Natural killer cell (primary cell): ENCODE measurements at regions not wholly inside any gene's neighbourhood (a gene's known extent, or its start where the extent isn't known, plus 50 kb on each side); places are given as distances from the start of the nearest gene placed in this dataset.

ENCODE experiments used
- ATAC-seq, 3 donors: fragments of 150-1000 bp in 2 of 3; fragments of 200-7000 bp in 1 of 3; cut with Tn5 transposase; 1 replicate in 1 of 3; 2 replicates in 2 of 3; pipeline ENCODE4 v1.10.0; 2021; ENCODE audit warnings: mild to moderate bottlenecking in 2 of 3, moderate library complexity in 2 of 3
- DNase-seq, 2 donors: peaks; one replicate each; pipeline versions ENCODE4 v3.0.0 to v3.0.0-alpha.2; 2013 to 2021; ENCODE audit warnings: mixed read lengths in 1 of 2
- H3K27ac ChIP-seq: one replicate; pipeline ENCODE4 v1.5.1; 2013; ENCODE audit warnings: mild to moderate bottlenecking, low read length
- H3K27me3 ChIP-seq: one replicate; pipeline ENCODE4 v1.6.1; 2013; ENCODE audit warnings: low read length; ENCODE audit not compliant: control insufficient read depth, insufficient read depth
- H3K36me3 ChIP-seq: one replicate; pipeline ENCODE4 v1.6.1; 2013; ENCODE audit warnings: low read length; ENCODE audit not compliant: control insufficient read depth, insufficient read depth
- H3K4me1 ChIP-seq: one replicate; pipeline ENCODE4 v1.6.1; 2013; ENCODE audit warnings: low read length; ENCODE audit not compliant: control insufficient read depth, insufficient read depth
- H3K4me3 ChIP-seq: one replicate; pipeline ENCODE4 v1.5.1; 2013; ENCODE audit warnings: low read length
- H3K9me3 ChIP-seq: one replicate; pipeline ENCODE4 v1.6.1; 2013; ENCODE audit warnings: low read length; ENCODE audit not compliant: control insufficient read depth, insufficient read depth
- H3K27ac Mint-ChIP-seq, 2 donors: one replicate each; pipeline ENCODE4 v1.8.0; 2022; ENCODE audit warnings: mild to moderate bottlenecking in 2 of 2, mixed read lengths in 2 of 2, moderate library complexity in 1 of 2
- H3K27me3 Mint-ChIP-seq, 2 donors: one replicate each; pipeline ENCODE4 v1.8.0; 2022; ENCODE audit warnings: low read depth in 2 of 2, mixed read lengths in 2 of 2
- H3K36me3 Mint-ChIP-seq: one replicate; pipeline ENCODE4 v1.8.0; 2022; ENCODE audit warnings: mixed read lengths
- H3K4me1 Mint-ChIP-seq, 2 donors: one replicate each; pipeline ENCODE4 v1.8.0; 2022; ENCODE audit warnings: mixed read lengths in 2 of 2
- H3K4me3 Mint-ChIP-seq: one replicate; pipeline ENCODE4 v1.8.0; 2022; ENCODE audit warnings: mild to moderate bottlenecking, moderate library complexity, mixed read lengths
- H3K9me3 Mint-ChIP-seq, 2 donors: one replicate each; pipeline ENCODE4 v1.8.0; 2022; ENCODE audit warnings: mixed read lengths in 2 of 2
- WGBS: methylation state at CpG from one replicate; pipeline ENCODE4 v1.1.7; 2013; ENCODE audit warnings: missing lambda C conversion rate; ENCODE audit not compliant: insufficient coverage; 5-methylcytosine and 5-hydroxymethylcytosine counted together
- intact Hi-C: fragments of 100-400 bp; cut with micrococcal nuclease; formaldehyde crosslinking; loops from one replicate; pipeline ENCODE4 v1.14.2; 2022
- TF ChIP-seq, protein P1 (sequence below): fragments of 200-600 bp; IDR thresholded peaks from one replicate; pipeline ENCODE4 v1.8.0; 2022; ENCODE audit warnings: antibody characterized with exemption

DNA sequence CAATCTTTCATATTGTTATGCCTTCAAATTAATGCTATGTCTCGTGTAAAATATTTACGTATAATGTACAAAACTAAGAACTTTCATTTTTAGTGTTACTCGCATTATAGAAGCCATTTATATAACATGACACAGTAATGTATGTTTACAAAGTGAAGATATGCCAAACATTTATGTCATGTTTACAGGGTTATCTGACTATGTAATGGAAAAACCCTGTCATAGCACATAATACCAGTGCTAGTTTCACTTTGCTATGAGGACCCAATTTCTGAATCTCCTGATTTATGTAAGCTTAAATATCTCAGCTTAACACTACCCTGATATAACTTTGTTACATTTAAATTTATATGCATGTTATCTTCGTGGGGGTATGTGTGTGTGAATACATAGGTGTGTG is 233.1 kb downstream of the FAT4 start:
- no peak for DNase-seq
- WGBS: no CpG with 5 or more reads among the region's 4 CpGs

DNA sequence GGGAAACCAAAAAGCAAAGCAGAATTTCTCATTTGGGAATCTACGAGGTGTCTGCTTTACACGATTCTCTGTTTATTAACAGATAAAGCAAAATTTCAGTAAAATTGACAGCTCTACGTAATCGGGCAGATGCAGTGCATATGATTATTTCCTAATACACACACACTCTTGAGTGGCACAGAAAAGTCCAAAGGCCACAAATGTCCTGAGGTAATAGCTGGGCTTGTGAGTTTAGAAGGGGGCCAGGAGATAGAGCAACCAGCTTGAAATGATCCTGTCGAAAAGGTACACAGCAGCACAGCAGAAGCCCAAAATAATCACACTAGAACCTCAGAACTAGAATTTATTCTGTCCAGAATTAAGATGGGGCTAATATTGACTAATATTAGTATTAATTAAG is 236.0 kb downstream of the FAT4 start:
- TF ChIP-seq, protein P1, sequence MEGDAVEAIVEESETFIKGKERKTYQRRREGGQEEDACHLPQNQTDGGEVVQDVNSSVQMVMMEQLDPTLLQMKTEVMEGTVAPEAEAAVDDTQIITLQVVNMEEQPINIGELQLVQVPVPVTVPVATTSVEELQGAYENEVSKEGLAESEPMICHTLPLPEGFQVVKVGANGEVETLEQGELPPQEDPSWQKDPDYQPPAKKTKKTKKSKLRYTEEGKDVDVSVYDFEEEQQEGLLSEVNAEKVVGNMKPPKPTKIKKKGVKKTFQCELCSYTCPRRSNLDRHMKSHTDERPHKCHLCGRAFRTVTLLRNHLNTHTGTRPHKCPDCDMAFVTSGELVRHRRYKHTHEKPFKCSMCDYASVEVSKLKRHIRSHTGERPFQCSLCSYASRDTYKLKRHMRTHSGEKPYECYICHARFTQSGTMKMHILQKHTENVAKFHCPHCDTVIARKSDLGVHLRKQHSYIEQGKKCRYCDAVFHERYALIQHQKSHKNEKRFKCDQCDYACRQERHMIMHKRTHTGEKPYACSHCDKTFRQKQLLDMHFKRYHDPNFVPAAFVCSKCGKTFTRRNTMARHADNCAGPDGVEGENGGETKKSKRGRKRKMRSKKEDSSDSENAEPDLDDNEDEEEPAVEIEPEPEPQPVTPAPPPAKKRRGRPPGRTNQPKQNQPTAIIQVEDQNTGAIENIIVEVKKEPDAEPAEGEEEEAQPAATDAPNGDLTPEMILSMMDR: no peak
- DNase-seq (no peak), ATAC-seq (no peak)
- no peaks in the 10 kb centered on the region for H3K4me1 Mint-ChIP-seq
- intact Hi-C loops: no loop called here
- WGBS: 83% methylated on average over 4 of the region's 5 CpGs
- H3K36me3 Mint-ChIP-seq: no peaks in the 10 kb centered on the region
- Histone ChIP-seq H3K27ac (no peak overlapping the region), H3K4me3 (no peak overlapping the region), H3K9me3 (no peaks in the 10 kb centered on the region), H3K27me3 (no peaks in the 10 kb centered on the region), H3K36me3 (no peaks in the 10 kb centered on the region), H3K4me1 (no peaks in the 10 kb centered on the region)
- no peak overlapping the region for H3K27ac Mint-ChIP-seq
- H3K9me3 Mint-ChIP-seq: no peaks in the 10 kb centered on the region
- no peaks in the 10 kb centered on the region for H3K27me3 Mint-ChIP-seq
- no peak overlapping the region for H3K4me3 Mint-ChIP-seq

More for the DNA sequence above, 233.1 kb downstream of the FAT4 start:
- H3K9me3 ChIP-seq: no peaks in the 10 kb centered on the region
- no peaks in the 10 kb centered on the region for H3K27me3 ChIP-seq
- no peaks in the 10 kb centered on the region for H3K36me3 ChIP-seq
- no peaks in the 10 kb centered on the region for H3K27me3 Mint-ChIP-seq
- peak in 2 of 3 donors; percentile 47 to 50 for ATAC-seq
- intact Hi-C loops: no loop called here
- no peak overlapping the region for H3K27ac ChIP-seq
- no peaks in the 10 kb centered on the region for H3K36me3 Mint-ChIP-seq
- no peak overlapping the region for H3K27ac Mint-ChIP-seq
- no peak overlapping the region for H3K4me3 Mint-ChIP-seq
- H3K9me3 Mint-ChIP-seq: no peaks in the 10 kb centered on the region
- TF ChIP-seq, protein P1: no peak
- no peaks in the 10 kb centered on the region for H3K4me1 ChIP-seq
- H3K4me3 ChIP-seq: no peak overlapping the region
- H3K4me1 Mint-ChIP-seq: no peaks in the 10 kb centered on the region

DNA sequence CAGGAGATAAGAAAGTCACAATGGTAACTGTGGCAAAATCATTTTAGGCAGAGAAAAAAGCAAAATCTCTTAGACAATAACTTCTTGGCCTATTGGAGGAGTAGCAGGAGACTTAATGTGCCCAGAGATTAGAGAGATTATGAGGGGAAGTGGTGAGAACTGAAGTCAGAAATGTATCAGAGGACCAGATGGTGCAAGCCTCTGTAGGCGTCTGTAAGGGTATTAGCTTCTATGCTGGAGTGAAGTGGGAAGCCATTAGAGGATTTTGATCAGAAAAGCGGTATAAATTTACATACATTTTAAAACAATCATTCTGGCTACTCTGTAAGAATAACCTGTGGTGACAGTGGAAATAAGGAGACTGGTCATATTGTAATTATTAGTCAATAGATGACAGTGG is 236.7 kb downstream of the FAT4 start:
- H3K27me3 ChIP-seq: no peaks in the 10 kb centered on the region
- Mint-ChIP-seq H3K4me1 (no peaks in the 10 kb centered on the region), H3K27ac (no peak overlapping the region), H3K9me3 (no peaks in the 10 kb centered on the region), H3K4me3 (no peak overlapping the region), H3K36me3 (no peaks in the 10 kb centered on the region), H3K27me3 (no peaks in the 10 kb centered on the region)
- no peaks in the 10 kb centered on the region for H3K9me3 ChIP-seq
- intact Hi-C loops: no loop called here
- DNase-seq (no peak), ATAC-seq (no peak)
- no peak overlapping the region for H3K27ac ChIP-seq
- no peak overlapping the region for H3K4me3 ChIP-seq
- no peaks in the 10 kb centered on the region for H3K4me1 ChIP-seq
- no peaks in the 10 kb centered on the region for H3K36me3 ChIP-seq
- TF ChIP-seq, protein P1: no peak
- 100% methylated on average over 1 of the region's 2 CpGs for WGBS

DNA sequence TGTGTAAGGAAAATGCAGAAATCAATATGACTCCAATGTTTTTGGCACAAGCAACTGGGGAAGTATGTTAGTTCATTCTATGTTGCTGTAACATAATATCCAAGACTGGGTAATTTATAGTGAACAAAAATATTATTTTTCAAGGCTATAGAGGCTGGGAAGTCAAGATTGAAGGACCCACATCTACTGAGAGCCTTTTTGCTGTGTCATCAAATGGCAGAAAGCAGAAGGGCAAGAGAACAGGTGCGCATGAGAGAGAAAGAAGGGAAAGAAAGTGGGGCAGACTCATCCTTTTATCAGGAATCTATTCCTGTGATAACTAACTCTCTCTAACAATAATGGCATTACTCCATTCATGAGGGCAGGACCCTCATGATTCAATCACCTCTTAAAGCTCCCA is 237.2 kb downstream of the FAT4 start:
- Mint-ChIP-seq H3K9me3 (no peaks in the 10 kb centered on the region), H3K4me3 (no peak overlapping the region), H3K27me3 (no peaks in the 10 kb centered on the region), H3K27ac (no peak overlapping the region), H3K36me3 (no peaks in the 10 kb centered on the region), H3K4me1 (no peaks in the 10 kb centered on the region)
- DNase-seq: no peak
- Histone ChIP-seq H3K4me1 (no peaks in the 10 kb centered on the region), H3K27ac (no peak overlapping the region), H3K4me3 (no peak overlapping the region), H3K36me3 (no peaks in the 10 kb centered on the region), H3K9me3 (no peaks in the 10 kb centered on the region), H3K27me3 (no peaks in the 10 kb centered on the region)
- TF ChIP-seq, protein P1: no peak
- WGBS: 100% methylated on average over 1 of the region's 1 CpG
- no peak for ATAC-seq
- intact Hi-C loops: no loop called here
